ENCODE measurements at regions not wholly inside any gene's neighbourhood (a gene's known extent, or its start where the extent isn't known, plus 50 kb on each side); places are given as distances from the start of the nearest gene placed in this dataset.

DNA sequence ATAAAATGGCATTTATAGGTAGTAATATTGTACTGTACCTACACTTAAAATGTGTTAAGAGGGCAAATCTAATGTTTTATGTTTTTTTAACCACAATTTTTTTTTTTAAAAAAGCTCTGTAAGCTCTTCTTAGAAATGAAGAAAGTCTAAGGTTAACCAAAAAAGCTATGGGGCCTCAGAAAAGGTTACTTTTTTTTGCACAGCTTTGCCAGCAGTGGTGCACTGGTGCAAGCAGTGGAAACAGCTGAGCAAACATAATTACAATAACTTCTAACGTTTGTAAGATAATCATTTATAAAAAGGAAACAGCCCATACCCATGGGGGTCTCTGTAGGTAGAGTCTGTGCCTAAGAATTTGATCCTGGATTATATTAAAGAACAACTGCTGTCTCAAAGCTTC is 85.1 kb upstream of the NID2 start:
- TF ChIP-seq CTCF (IDR thresholded peaks at IDR 0.05) (no peak), POLR2A (IDR thresholded peaks at IDR 0.05) (no peak)
